H9 (cell line): ENCODE measurements at regions not wholly inside any gene's neighbourhood (a gene's known extent, or its start where the extent isn't known, plus 50 kb on each side); places are given as distances from the start of the nearest gene placed in this dataset.

ENCODE experiments used
- DNase-seq: peaks from one replicate; pipeline ENCODE4 v3.0.0-alpha.2; 2017
- H2AFZ ChIP-seq: one replicate; pipeline ENCODE4 v1.6.1; 2013; ENCODE audit warnings: mild to moderate bottlenecking, low read length, control low read depth, moderate library complexity
- H2AK5ac ChIP-seq: 2 replicates; pipeline ENCODE4 v1.6.1; 2013; ENCODE audit warnings: low read length, control low read depth, mixed read lengths; ENCODE audit not compliant: insufficient read length
- H2BK120ac ChIP-seq: one replicate; pipeline ENCODE4 v1.6.1; 2013; ENCODE audit warnings: low read depth, mild to moderate bottlenecking, low read length, control low read depth, inconsistent platforms; ENCODE audit not compliant: poor library complexity, severe bottlenecking
- H2BK12ac ChIP-seq: 2 replicates; pipeline ENCODE4 v1.6.1; 2013; ENCODE audit warnings: low read length, control low read depth, mixed read lengths, low read depth; ENCODE audit not compliant: insufficient read length
- H2BK15ac ChIP-seq: 2 replicates; pipeline ENCODE4 v1.6.1; 2013; ENCODE audit warnings: low read depth, low read length, control low read depth
- H2BK20ac ChIP-seq: one replicate; pipeline ENCODE4 v1.6.1; 2013; ENCODE audit warnings: low read depth, mild to moderate bottlenecking, low read length, control low read depth, inconsistent platforms; ENCODE audit not compliant: poor library complexity, severe bottlenecking
- H2BK5ac ChIP-seq: 2 replicates; pipeline ENCODE4 v1.6.1; 2013; ENCODE audit warnings: low read length, control low read depth, mixed read lengths; ENCODE audit not compliant: insufficient read length
- H3K14ac ChIP-seq: 2 replicates; pipeline ENCODE4 v1.6.1; 2013; ENCODE audit warnings: low read length, control low read depth; ENCODE audit not compliant: insufficient read depth
- H3K18ac ChIP-seq: 2 replicates; pipeline ENCODE4 v1.6.1; 2013; ENCODE audit warnings: low read depth, mild to moderate bottlenecking, mixed read lengths, low read length, control low read depth; ENCODE audit not compliant: insufficient read length
- H3K23ac ChIP-seq: 2 replicates; pipeline ENCODE4 v1.6.1; 2013; ENCODE audit warnings: low read length, control low read depth, mixed read lengths, low read depth; ENCODE audit not compliant: insufficient read length
- H3K23me2 ChIP-seq: 2 replicates; pipeline ENCODE4 v1.6.1; 2013; ENCODE audit warnings: low read depth, mild to moderate bottlenecking, mixed read lengths, low read length, control low read depth; ENCODE audit not compliant: insufficient read length, poor library complexity, severe bottlenecking
- H3K27ac ChIP-seq: 2 replicates; pipeline ENCODE4 v1.5.1; 2013; ENCODE audit warnings: low read length, control low read depth, mixed read lengths, low read depth; ENCODE audit not compliant: insufficient read length
- H3K27me3 ChIP-seq: 2 replicates; pipeline ENCODE4 v1.6.1; 2013; ENCODE audit warnings: low read length, control low read depth, inconsistent platforms; ENCODE audit not compliant: insufficient read depth
- H3K4ac ChIP-seq: 2 replicates; pipeline ENCODE4 v1.6.1; 2013; ENCODE audit warnings: low read depth, mild to moderate bottlenecking, control low read depth, inconsistent platforms, low read length, moderate library complexity
- H3K4me1 ChIP-seq: 2 replicates; pipeline ENCODE4 v1.6.1; 2013; ENCODE audit warnings: low read length, control low read depth, inconsistent platforms; ENCODE audit not compliant: insufficient read depth
- H3K4me2 ChIP-seq: 2 replicates; pipeline ENCODE4 v1.6.1; 2013; ENCODE audit warnings: low read length, control low read depth, mixed read lengths; ENCODE audit not compliant: insufficient read length, insufficient read depth
- H3K56ac ChIP-seq: 2 replicates; pipeline ENCODE4 v1.6.1; 2013; ENCODE audit warnings: low read depth, mild to moderate bottlenecking, mixed read lengths, low read length, control low read depth; ENCODE audit not compliant: insufficient read length
- H3K79me1 ChIP-seq: 2 replicates; pipeline ENCODE4 v1.6.1; 2013; ENCODE audit warnings: low read depth, mild to moderate bottlenecking, moderate library complexity, low read length, control low read depth, inconsistent platforms; ENCODE audit not compliant: insufficient read depth, poor library complexity, severe bottlenecking
- H3K79me2 ChIP-seq: 2 replicates; pipeline ENCODE4 v1.6.1; 2013; ENCODE audit warnings: low read length, control low read depth, inconsistent platforms; ENCODE audit not compliant: insufficient read depth
- H3K9ac ChIP-seq: 2 replicates; pipeline ENCODE4 v1.6.1; 2013; ENCODE audit warnings: low read length, control low read depth, mixed read lengths; ENCODE audit not compliant: insufficient read length; ENCODE audit errors: extremely low read depth
- H3K9me3 ChIP-seq: one replicate; pipeline ENCODE4 v1.6.1; 2013; ENCODE audit warnings: low read depth, low read length, inconsistent platforms; ENCODE audit not compliant: control insufficient read depth
- H3T11ph ChIP-seq: one replicate; pipeline ENCODE4 v1.6.1; 2013; ENCODE audit warnings: mild to moderate bottlenecking, low read length, control low read depth, inconsistent platforms
- H4K20me1 ChIP-seq: one replicate; pipeline ENCODE4 v1.6.1; 2013; ENCODE audit not compliant: control insufficient read depth, insufficient read length, insufficient read depth
- H4K5ac ChIP-seq: 2 replicates; pipeline ENCODE4 v1.6.1; 2013; ENCODE audit warnings: low read depth, mild to moderate bottlenecking, mixed read lengths, low read length, control low read depth; ENCODE audit not compliant: insufficient read length
- H4K8ac ChIP-seq: replicated peaks from 2 replicates; pipeline ENCODE4 v1.6.1; 2013; ENCODE audit warnings: low read length, control low read depth, mixed read lengths, low read depth; ENCODE audit not compliant: insufficient read length
- H4K91ac ChIP-seq: 2 replicates; pipeline ENCODE4 v1.6.1; 2013; ENCODE audit warnings: low read depth, mild to moderate bottlenecking, moderate library complexity, mixed read lengths, low read length, control low read depth; ENCODE audit not compliant: insufficient read length
- H3K27ac Mint-ChIP-seq, 3 experiments: 2 replicates in 2 of 3; 3 replicates in 1 of 3; pipeline ENCODE4 v1.8.0; 2020 to 2021; ENCODE audit warnings: mixed read lengths in 3 of 3, mild to moderate bottlenecking in 1 of 3, moderate library complexity in 1 of 3
- H3K27me3 Mint-ChIP-seq: 2 replicates; pipeline ENCODE4 v1.8.0; 2021; ENCODE audit warnings: low read depth, mild to moderate bottlenecking, moderate library complexity, mixed read lengths
- H3K36me3 Mint-ChIP-seq, 3 experiments: 2 replicates in 2 of 3; 3 replicates in 1 of 3; pipeline ENCODE4 v1.8.0; 2020 to 2021; ENCODE audit warnings: low read depth in 3 of 3, mixed read lengths in 3 of 3; ENCODE audit not compliant: insufficient read depth in 1 of 3
- H3K4me1 Mint-ChIP-seq, 2 experiments: 2 replicates each; pipeline ENCODE4 v1.8.0; 2020; ENCODE audit warnings: mixed read lengths in 2 of 2
- H3K4me3 Mint-ChIP-seq, 2 experiments: 2 replicates in 1 of 2; 3 replicates in 1 of 2; pipeline ENCODE4 v1.8.0; 2020 to 2021; ENCODE audit warnings: mild to moderate bottlenecking in 2 of 2, mixed read lengths in 2 of 2, moderate library complexity in 1 of 2
- H3K9me3 Mint-ChIP-seq, 2 experiments: 2 replicates in 1 of 2; 3 replicates in 1 of 2; pipeline ENCODE4 v1.8.0; 2020; ENCODE audit warnings: mild to moderate bottlenecking in 2 of 2, mixed read lengths in 2 of 2, moderate library complexity in 1 of 2
- WGBS: extraction: QIAGEN DNeasy Blood & Tissue Kit; methylation state at CpG from one replicate; pipeline ENCODE4 v1.1.7; 2013; ENCODE audit warnings: missing lambda C conversion rate, low lambda C conversion rate, mixed read lengths; ENCODE audit not compliant: insufficient read length; ENCODE audit errors: extremely low coverage; 5-methylcytosine and 5-hydroxymethylcytosine counted together
- TF ChIP-seq, protein P1 (sequence below): fragments of 200-600 bp; sonication (generic); conservative IDR thresholded peaks from 3 replicates; pipeline ENCODE4 v1.8.0; 2021; ENCODE audit warnings: antibody characterized with exemption, mild to moderate bottlenecking

DNA sequence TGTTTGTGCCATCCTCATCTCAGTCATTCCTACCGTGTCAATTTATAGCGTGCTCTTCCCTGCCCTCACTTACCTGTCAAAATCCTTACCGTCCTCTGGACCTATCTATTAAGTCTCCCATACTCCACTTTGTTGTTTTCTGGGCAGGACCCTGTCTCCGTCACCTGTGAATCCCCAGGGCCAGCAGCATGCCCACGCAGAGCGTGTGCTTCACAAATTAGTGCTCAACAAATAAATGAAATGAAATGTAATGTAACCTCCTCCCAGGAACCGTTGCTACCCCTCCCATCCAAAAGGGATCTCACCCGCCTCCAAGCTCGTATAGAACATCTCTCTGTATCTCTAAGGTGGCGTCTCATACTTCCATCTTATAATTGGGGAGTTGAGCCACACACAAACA, 589.9 kb upstream of the MGMT start:
- TF ChIP-seq, protein P1, sequence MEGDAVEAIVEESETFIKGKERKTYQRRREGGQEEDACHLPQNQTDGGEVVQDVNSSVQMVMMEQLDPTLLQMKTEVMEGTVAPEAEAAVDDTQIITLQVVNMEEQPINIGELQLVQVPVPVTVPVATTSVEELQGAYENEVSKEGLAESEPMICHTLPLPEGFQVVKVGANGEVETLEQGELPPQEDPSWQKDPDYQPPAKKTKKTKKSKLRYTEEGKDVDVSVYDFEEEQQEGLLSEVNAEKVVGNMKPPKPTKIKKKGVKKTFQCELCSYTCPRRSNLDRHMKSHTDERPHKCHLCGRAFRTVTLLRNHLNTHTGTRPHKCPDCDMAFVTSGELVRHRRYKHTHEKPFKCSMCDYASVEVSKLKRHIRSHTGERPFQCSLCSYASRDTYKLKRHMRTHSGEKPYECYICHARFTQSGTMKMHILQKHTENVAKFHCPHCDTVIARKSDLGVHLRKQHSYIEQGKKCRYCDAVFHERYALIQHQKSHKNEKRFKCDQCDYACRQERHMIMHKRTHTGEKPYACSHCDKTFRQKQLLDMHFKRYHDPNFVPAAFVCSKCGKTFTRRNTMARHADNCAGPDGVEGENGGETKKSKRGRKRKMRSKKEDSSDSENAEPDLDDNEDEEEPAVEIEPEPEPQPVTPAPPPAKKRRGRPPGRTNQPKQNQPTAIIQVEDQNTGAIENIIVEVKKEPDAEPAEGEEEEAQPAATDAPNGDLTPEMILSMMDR: no peak
- H3K27me3 ChIP-seq: no peaks in the 10 kb centered on the region
- no peak for DNase-seq
- no peak overlapping the region for H3K4ac ChIP-seq
- H4K5ac ChIP-seq: no peak overlapping the region
- H3K23me2 ChIP-seq: no peaks in the 10 kb centered on the region
- Mint-ChIP-seq H3K36me3 (no peaks in the 10 kb centered on the region), H3K27me3 (peaks cover 4% of the 10 kb centered on the region; the same call in 1 of the 2 replicates), H3K4me1 (no peaks in the 10 kb centered on the region), H3K27ac (peak overlapping the region in 1 of 3 experiments; percentile 20; a peak in 1 of 7 replicates), H3K9me3 (no peaks in the 10 kb centered on the region; a peak in 1 of 5 replicates), H3K4me3 (no peak overlapping the region)
- no peak overlapping the region for H2AFZ ChIP-seq
- H3K27ac ChIP-seq: no peak overlapping the region
- no peak overlapping the region for H2BK5ac ChIP-seq
- H3K79me2 ChIP-seq: no peaks in the 10 kb centered on the region
- H4K8ac ChIP-seq: no peak overlapping the region
- H2BK15ac ChIP-seq: no peak overlapping the region
- no peaks in the 10 kb centered on the region for H3K79me1 ChIP-seq
- H4K91ac ChIP-seq: no peak overlapping the region
- no peak overlapping the region for H3K23ac ChIP-seq
- no peak overlapping the region for H3K18ac ChIP-seq
- no peaks in the 10 kb centered on the region for H4K20me1 ChIP-seq
- no peak overlapping the region for H3T11ph ChIP-seq
- H2BK12ac ChIP-seq: no peak overlapping the region
- H2BK120ac ChIP-seq: no peak overlapping the region
- H3K14ac ChIP-seq: no peak overlapping the region
- no peak overlapping the region for H3K9ac ChIP-seq
- no peak overlapping the region for H2BK20ac ChIP-seq
- WGBS: no CpG with 5 or more reads among the region's 10 CpGs
- H3K9me3 ChIP-seq: no peaks in the 10 kb centered on the region
- H2AK5ac ChIP-seq: no peak overlapping the region
- H3K4me1 ChIP-seq: no peaks in the 10 kb centered on the region
- no peak overlapping the region for H3K56ac ChIP-seq
- H3K4me2 ChIP-seq: no peak overlapping the region
